Activated T-cell treated with anti-CD3 and anti-CD28 coated beads, Interleukin-2, amount 50 U/mL, for 24 hours (primary cell): ENCODE measurements at regions not wholly inside any gene's neighbourhood (a gene's known extent, or its start where the extent isn't known, plus 50 kb on each side); places are given as distances from the start of the nearest gene placed in this dataset.
"Not testable (repeated sequence)": the region's sequence is repeated elsewhere in the genome, so short reads cannot be mapped to it uniquely, and the experiment has no call there.

Experiments used
- DNase-seq: peaks from one replicate; pipeline ENCODE4 v3.0.0-alpha.2; 2020
- H3K27ac Mint-ChIP-seq: 2 replicates; pipeline ENCODE4 v1.8.0; 2020; ENCODE audit warnings: mild to moderate bottlenecking, mixed read lengths
- H3K27me3 Mint-ChIP-seq: 2 replicates; pipeline ENCODE4 v1.8.0; 2020; ENCODE audit warnings: mixed read lengths
- H3K36me3 Mint-ChIP-seq: 2 replicates; pipeline ENCODE4 v1.8.0; 2020; ENCODE audit warnings: low read depth, mixed read lengths
- H3K4me1 Mint-ChIP-seq: 2 replicates; pipeline ENCODE4 v1.8.0; 2020; ENCODE audit warnings: low read depth, mixed read lengths
- H3K4me3 Mint-ChIP-seq: 2 replicates; pipeline ENCODE4 v1.8.0; 2020; ENCODE audit warnings: mild to moderate bottlenecking, moderate library complexity, mixed read lengths
- H3K9me3 Mint-ChIP-seq: 2 replicates; pipeline ENCODE4 v1.8.0; 2020; ENCODE audit warnings: mixed read lengths

- Mint-ChIP-seq H3K27me3 (no peaks in the 10 kb centered on the region), H3K9me3 (peaks cover 10% of the 10 kb centered on the region), H3K4me3 (no peak overlapping the region), H3K36me3 (no peaks in the 10 kb centered on the region), H3K27ac (no peak overlapping the region), H3K4me1 (no peaks in the 10 kb centered on the region)
- no peak for DNase-seq
Measured at GRCh38 chr1:188006354-188006753, 1177.6 kb downstream of the PLA2G4A start.

GRCh38 chr1:188013222-188013849 lies 1184.6 kb downstream of the PLA2G4A start:
- not testable (repeated sequence) for H3K9me3 Mint-ChIP-seq, H3K27me3 Mint-ChIP-seq, DNase-seq, H3K27ac Mint-ChIP-seq, H3K36me3 Mint-ChIP-seq, H3K4me1 Mint-ChIP-seq, H3K4me3 Mint-ChIP-seq

GRCh38 chr1:188017921-188018320 lies 1189.2 kb downstream of the PLA2G4A start:
- H3K4me1 Mint-ChIP-seq, result no peaks in the 10 kb centered on the region
- no peak overlapping the region for H3K4me3 Mint-ChIP-seq
- H3K36me3 Mint-ChIP-seq, result no peaks in the 10 kb centered on the region
- no peak overlapping the region for H3K27ac Mint-ChIP-seq
- no peak for DNase-seq
- H3K9me3 Mint-ChIP-seq, result peaks cover 13% of the 10 kb centered on the region
- no peaks in the 10 kb centered on the region for H3K27me3 Mint-ChIP-seq

GRCh38 chr1:188022661-188023060 lies 1193.9 kb downstream of the PLA2G4A start:
- Mint-ChIP-seq H3K9me3 (peaks cover 17% of the 10 kb centered on the region), H3K27ac (no peak overlapping the region), H3K36me3 (no peaks in the 10 kb centered on the region), H3K4me1 (no peaks in the 10 kb centered on the region), H3K4me3 (no peak overlapping the region), H3K27me3 (no peaks in the 10 kb centered on the region)
- no peak for DNase-seq

- Mint-ChIP-seq H3K4me3 (no peak overlapping the region), H3K27me3 (no peaks in the 10 kb centered on the region), H3K27ac (no peak overlapping the region), H3K36me3 (no peaks in the 10 kb centered on the region), H3K9me3 (peaks cover 17% of the 10 kb centered on the region), H3K4me1 (no peaks in the 10 kb centered on the region)
- DNase-seq, result no peak
Measured at GRCh38 chr1:188023206-188023605, 1194.5 kb downstream of the PLA2G4A start.

GRCh38 chr1:188027613-188028012 lies 1198.9 kb downstream of the PLA2G4A start:
- Mint-ChIP-seq H3K9me3 (peaks cover 5% of the 10 kb centered on the region), H3K4me3 (no peak overlapping the region), H3K27me3 (no peaks in the 10 kb centered on the region), H3K4me1 (no peaks in the 10 kb centered on the region), H3K36me3 (no peaks in the 10 kb centered on the region), H3K27ac (no peak overlapping the region)
- no peak for DNase-seq

GRCh38 chr1:188037572-188037971 lies 1208.8 kb downstream of the PLA2G4A start:
- DNase-seq, H3K27ac Mint-ChIP-seq, H3K4me3 Mint-ChIP-seq, H3K4me1 Mint-ChIP-seq, H3K27me3 Mint-ChIP-seq, H3K36me3 Mint-ChIP-seq: not testable (repeated sequence)
- H3K9me3 Mint-ChIP-seq, result peaks cover 14% of the 10 kb centered on the region

GRCh38 chr1:188043536-188044245 lies 1214.9 kb downstream of the PLA2G4A start:
- H3K4me3 Mint-ChIP-seq, result no peak overlapping the region
- peaks cover 4% of the 10 kb centered on the region for H3K9me3 Mint-ChIP-seq
- no peaks in the 10 kb centered on the region for H3K4me1 Mint-ChIP-seq
- H3K27ac Mint-ChIP-seq, result no peak overlapping the region
- H3K36me3 Mint-ChIP-seq, result no peaks in the 10 kb centered on the region
- no peak for DNase-seq
- H3K27me3 Mint-ChIP-seq, result no peaks in the 10 kb centered on the region

GRCh38 chr1:188050250-188050649 lies 1221.5 kb downstream of the PLA2G4A start:
- DNase-seq, result no peak
- H3K4me3 Mint-ChIP-seq, result no peak overlapping the region
- no peaks in the 10 kb centered on the region for H3K36me3 Mint-ChIP-seq
- H3K4me1 Mint-ChIP-seq, result no peaks in the 10 kb centered on the region
- peaks cover 3% of the 10 kb centered on the region for H3K9me3 Mint-ChIP-seq
- no peaks in the 10 kb centered on the region for H3K27me3 Mint-ChIP-seq
- no peak overlapping the region for H3K27ac Mint-ChIP-seq

GRCh38 chr1:188056011-188056410 lies 1227.3 kb downstream of the PLA2G4A start:
- Mint-ChIP-seq H3K27me3 (no peaks in the 10 kb centered on the region), H3K36me3 (no peaks in the 10 kb centered on the region), H3K4me3 (no peak overlapping the region), H3K9me3 (peaks cover 11% of the 10 kb centered on the region), H3K27ac (no peak overlapping the region), H3K4me1 (no peaks in the 10 kb centered on the region)
- DNase-seq, result no peak

- no peak overlapping the region for H3K27ac Mint-ChIP-seq
- no peaks in the 10 kb centered on the region for H3K4me1 Mint-ChIP-seq
- H3K4me3 Mint-ChIP-seq, result no peak overlapping the region
- peaks cover 9% of the 10 kb centered on the region for H3K9me3 Mint-ChIP-seq
- no peaks in the 10 kb centered on the region for H3K27me3 Mint-ChIP-seq
- DNase-seq, result no peak
- no peaks in the 10 kb centered on the region for H3K36me3 Mint-ChIP-seq
Measured at GRCh38 chr1:188058801-188059200, 1230.1 kb downstream of the PLA2G4A start.

GRCh38 chr1:188061881-188062280 lies 1233.1 kb downstream of the PLA2G4A start:
- no peak overlapping the region for H3K27ac Mint-ChIP-seq
- H3K9me3 Mint-ChIP-seq, result peaks cover 19% of the 10 kb centered on the region
- no peak for DNase-seq
- H3K4me1 Mint-ChIP-seq, result no peaks in the 10 kb centered on the region
- no peak overlapping the region for H3K4me3 Mint-ChIP-seq
- H3K27me3 Mint-ChIP-seq, result no peaks in the 10 kb centered on the region
- no peaks in the 10 kb centered on the region for H3K36me3 Mint-ChIP-seq

GRCh38 chr1:188062456-188062855 lies 1233.7 kb downstream of the PLA2G4A start:
- no peak overlapping the region for H3K4me3 Mint-ChIP-seq
- no peaks in the 10 kb centered on the region for H3K27me3 Mint-ChIP-seq
- H3K4me1 Mint-ChIP-seq, result no peaks in the 10 kb centered on the region
- peaks cover 20% of the 10 kb centered on the region for H3K9me3 Mint-ChIP-seq
- H3K36me3 Mint-ChIP-seq, result no peaks in the 10 kb centered on the region
- no peak overlapping the region for H3K27ac Mint-ChIP-seq
- no peak for DNase-seq

- H3K36me3 Mint-ChIP-seq, result no peaks in the 10 kb centered on the region
- H3K27me3 Mint-ChIP-seq, result no peaks in the 10 kb centered on the region
- no peaks in the 10 kb centered on the region for H3K4me1 Mint-ChIP-seq
- H3K4me3 Mint-ChIP-seq, result no peak overlapping the region
- DNase-seq, result no peak
- H3K27ac Mint-ChIP-seq, result no peak overlapping the region
- peaks cover 22% of the 10 kb centered on the region for H3K9me3 Mint-ChIP-seq
Measured at GRCh38 chr1:188065917-188066316, 1237.2 kb downstream of the PLA2G4A start.

GRCh38 chr1:188070848-188071247 lies 1242.1 kb downstream of the PLA2G4A start:
- no peaks in the 10 kb centered on the region for H3K36me3 Mint-ChIP-seq
- no peak overlapping the region for H3K4me3 Mint-ChIP-seq
- H3K27ac Mint-ChIP-seq, result no peak overlapping the region
- no peak for DNase-seq
- H3K4me1 Mint-ChIP-seq, result no peaks in the 10 kb centered on the region
- no peaks in the 10 kb centered on the region for H3K27me3 Mint-ChIP-seq
- H3K9me3 Mint-ChIP-seq, result peaks cover 30% of the 10 kb centered on the region
